ENCODE measurements at regions not wholly inside any gene's neighbourhood (a gene's known extent, or its start where the extent isn't known, plus 50 kb on each side); places are given as distances from the start of the nearest gene placed in this dataset.

DNA sequence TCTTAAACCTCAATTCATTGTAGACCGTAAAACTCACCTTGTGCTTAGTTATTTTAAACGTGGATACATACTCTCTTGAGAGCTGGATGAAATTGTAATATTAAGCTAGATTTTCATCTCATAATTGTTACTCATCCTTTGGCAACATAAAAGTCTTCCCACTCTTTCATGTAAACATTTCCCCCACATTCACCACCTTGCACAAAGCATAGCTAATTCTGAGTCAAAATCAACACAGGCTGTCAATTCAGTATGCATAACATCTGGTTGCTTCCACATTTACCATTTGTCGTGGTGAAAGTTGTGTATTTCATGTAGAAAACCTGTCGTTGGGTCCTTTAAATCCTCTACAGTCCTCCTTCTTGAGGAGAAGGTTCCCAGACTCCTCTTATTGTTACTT is 524.6 kb downstream of the OTOL1 start:
- DNase-seq, result no peak

- DNase-seq, result no peak
These were observed 526.3 kb downstream of the OTOL1 start for GRCh38 chr3:162022911-162023310.

DNA sequence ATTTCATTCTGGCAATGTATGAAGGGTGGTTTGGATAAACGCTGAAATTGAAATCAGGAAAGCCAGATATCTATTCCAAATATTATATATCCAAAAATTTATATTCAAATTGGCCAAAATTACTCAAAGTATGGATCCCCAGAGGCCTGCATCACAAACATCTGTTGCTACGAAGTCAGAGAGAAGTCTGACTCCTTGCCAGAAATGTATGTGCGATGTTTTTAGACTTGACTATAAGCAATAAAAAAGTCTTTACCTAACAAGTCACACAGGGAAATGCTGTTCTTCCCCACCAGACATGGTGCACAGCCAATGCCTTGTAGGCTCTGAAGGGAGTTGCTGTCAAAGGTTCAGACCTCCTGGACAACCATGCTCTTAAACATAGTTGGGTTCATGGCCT is 533.1 kb downstream of the OTOL1 start:
- no peak for DNase-seq

- no peak for DNase-seq
These were observed 537.8 kb downstream of the OTOL1 start for GRCh38 chr3:162034368-162034767.

DNA sequence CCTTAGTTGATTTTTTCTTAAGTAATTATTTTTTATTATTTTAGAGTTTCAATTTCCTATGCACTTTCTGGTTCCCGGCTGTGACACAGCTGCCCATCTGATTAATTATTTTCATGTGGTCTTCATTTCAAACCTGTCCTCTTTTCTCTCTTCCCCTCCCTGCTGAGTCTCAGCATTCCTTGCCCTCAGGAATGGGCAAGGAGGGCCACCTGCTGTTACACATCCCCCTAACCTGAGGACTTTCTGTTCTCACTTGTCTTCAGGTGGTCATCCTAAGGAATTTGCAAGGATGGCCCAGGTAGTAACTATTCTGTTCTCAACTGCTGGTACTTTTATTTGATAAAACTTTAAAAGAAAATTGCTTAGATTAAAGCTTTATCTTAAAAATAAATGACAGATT is 545.0 kb downstream of the OTOL1 start:
- no peak for DNase-seq

DNA sequence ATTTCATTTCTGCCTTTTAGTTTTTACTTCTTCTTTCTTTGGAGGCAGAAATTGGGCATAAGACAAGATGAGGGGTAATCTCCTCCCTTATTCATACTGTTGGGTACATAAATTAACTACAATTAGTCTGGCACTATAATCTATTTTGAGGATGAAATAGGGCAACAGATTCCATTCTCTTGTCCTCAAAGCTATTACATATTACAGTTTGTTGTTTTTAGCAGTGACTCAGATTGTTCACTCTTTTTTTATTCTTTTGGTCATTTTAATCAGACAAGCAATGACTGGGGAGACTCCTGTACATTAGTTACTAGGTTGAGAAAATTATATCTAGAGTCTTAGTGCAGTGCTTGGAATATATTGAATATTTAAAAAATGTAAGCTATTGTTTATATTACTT is 556.0 kb downstream of the OTOL1 start:
- peak; percentile 74 for DNase-seq

DNA sequence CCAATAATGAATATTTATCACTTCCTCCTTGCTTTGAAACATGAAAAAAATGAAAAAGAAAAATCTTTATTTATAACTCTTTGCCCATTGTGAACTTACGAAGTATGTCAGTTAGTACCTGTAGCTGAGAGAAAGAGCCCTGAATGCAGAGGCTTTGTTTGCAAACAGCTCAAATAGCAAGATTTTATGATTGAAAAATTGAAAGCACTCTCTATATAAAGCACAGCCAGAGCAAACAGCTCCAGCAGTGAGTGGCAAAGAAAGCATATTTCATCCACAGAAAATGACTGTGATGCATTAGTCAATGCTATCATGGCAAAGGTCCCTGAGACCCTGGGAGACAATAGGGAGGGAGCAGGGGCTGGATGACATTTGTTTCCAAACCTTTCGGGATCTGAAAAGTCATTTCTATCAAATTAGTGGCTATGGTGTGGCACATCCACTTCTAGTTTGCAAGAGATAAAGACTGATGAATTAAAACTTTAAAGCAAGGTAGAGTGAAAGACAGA is 576.1 kb downstream of the OTOL1 start:
- DNase-seq, result no peak

- no peak for DNase-seq
These were observed 576.9 kb downstream of the OTOL1 start for GRCh38 chr3:162073422-162073975.

- no peak for DNase-seq
These were observed 580.5 kb downstream of the OTOL1 start for GRCh38 chr3:162077108-162077507.

- no peak for DNase-seq
These were observed 585.9 kb downstream of the OTOL1 start for GRCh38 chr3:162082516-162082915.

- DNase-seq, result no peak
These were observed 590.8 kb downstream of the OTOL1 start for GRCh38 chr3:162087361-162087760.

GRCh38 chr3:162092751-162093150 is 596.1 kb downstream of the OTOL1 start:
- peak; percentile 66 for DNase-seq

DNA sequence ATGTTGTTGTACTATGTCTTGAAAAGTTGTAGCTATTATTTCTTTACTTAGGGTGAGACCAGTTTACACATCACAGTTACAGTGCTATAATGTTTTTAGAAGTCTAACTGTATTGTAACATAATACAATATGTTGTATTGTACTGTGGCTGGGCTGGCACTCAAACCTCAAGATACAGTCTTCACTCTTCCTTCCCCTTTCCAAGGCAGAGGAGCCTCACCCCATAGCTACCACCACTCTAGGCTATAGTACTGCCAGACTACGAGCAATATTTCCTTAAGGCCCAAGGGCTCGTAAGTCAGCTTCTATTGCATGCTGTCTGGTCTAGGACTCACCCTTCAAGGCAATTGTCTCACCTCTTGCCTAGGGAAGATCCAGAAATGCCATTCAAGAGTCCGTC is 597.7 kb downstream of the OTOL1 start:
- peak; percentile 68 for DNase-seq

DNA sequence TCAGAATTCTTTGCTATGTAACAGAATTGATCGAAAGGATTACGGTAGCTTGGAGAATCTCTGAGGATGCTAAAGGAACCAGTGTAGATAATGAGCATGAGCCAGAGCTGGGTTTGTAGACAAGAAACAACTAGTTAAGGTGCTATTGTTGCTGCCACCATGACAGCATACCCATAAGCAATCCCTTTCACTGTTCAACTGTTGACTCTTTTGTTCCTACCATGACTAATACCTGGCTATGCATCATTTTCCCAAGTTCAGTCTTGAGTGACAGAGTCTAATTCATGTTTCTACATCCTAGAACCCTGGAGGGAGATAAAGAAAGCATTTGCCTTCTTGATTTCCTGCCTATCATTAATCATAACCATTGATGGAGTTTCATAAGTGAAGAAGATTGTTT is 600.3 kb downstream of the OTOL1 start:
- DNase-seq, result no peak

DNA sequence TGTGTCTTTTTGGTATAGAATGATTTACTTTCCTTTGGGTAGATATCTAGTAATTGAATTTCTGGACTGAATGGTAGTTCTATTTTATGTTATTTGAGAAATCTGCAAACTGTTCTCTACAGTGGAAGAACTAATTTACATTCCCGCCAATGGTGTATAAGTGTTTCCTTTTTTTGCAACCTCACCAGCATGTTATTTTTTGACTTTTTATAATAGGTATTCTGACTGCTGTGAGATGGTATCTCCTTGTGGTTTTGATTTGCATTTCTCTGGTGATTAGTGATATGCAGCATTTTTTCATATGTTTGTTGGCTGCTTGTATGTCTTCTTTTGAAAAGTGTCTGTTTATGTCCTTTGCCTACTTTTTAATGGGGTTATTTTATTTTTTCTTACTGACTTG is 607.2 kb downstream of the OTOL1 start:
- no peak for DNase-seq

GRCh38 chr3:162111861-162112260 is 615.3 kb downstream of the OTOL1 start:
- no peak for DNase-seq

DNA sequence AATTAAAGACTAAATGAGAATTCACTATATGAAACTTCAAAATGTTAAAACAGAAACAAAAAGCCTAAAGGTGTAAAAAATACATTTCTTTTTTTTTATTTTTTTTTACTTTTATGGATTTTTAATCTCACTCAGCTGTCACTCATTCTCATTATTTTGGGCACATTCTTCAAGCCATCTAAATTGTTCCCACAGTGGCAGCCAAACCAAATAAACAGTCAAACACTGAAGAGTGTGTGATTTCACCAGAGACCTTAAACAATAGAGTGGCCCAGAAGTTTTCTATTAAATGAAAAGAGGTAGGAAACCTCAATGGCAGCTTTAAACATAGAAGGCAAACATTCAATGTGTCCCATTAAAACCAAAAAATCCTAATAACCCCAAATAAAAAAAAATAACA is 616.1 kb downstream of the OTOL1 start:
- no peak for DNase-seq

GRCh38 chr3:162117961-162118360 is 621.4 kb downstream of the OTOL1 start:
- no peak for DNase-seq

DNA sequence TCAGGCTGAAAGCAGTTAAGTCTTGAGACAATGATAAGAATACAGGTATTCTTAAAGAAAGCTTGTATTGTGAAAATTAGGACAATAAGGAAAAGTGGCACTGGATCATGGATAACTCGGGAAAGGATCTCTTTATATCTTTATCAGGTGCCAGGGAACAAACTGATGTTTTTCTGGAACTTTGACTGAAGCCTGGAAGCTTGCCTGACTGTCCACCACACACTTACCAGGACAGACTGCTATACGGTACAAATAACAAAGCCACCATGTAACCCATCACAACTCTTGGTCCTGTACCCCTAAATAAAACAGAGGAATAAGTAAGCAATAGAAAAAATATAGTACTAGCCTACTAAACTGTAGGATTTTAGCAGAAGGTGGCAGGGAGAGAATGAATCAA is 623.0 kb downstream of the OTOL1 start:
- DNase-seq, result no peak

DNA sequence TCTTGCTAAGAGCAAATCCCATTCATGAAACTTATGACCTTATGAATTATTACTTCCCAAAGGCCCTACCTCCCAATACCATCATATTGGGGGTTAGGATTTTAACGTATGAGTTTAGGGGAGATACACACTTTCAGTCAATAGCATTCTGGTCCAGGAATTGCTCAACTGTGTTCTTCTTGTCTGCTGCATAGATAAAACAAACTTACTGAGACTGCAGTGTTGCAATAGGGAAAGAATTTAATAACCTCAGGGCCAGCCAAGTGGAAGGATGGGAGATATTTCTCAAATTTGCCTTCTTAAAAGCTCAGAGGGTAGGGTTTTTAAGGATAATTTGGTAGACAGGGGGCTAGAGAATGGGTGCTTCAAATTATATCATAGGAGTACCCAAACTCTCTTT is 625.8 kb downstream of the OTOL1 start:
- DNase-seq, result no peak

DNA sequence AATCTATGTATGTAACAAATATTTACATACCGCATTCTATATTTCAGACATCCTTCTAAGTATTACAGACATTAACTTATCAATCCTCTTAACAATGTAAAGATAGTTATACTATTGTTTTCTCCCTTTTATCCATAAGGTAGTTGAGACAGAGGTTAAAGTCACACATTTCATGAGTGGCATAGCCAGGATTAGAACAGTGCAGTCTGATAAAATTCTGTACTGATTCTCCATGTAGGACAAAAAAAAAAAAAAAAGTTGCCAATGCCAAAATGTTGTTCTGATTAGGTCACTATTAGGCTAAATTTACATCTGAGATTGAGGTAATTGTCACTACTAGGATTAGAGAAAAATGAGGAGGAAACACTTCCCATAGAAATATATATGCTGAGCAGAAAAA is 629.2 kb downstream of the OTOL1 start:
- no peak for DNase-seq

- no peak for DNase-seq
These were observed 634.0 kb downstream of the OTOL1 start for GRCh38 chr3:162130582-162130981.

GRCh38 chr3:162132981-162133380 is 636.4 kb downstream of the OTOL1 start:
- no peak for DNase-seq

GRCh38 chr3:162134571-162134970 is 638.0 kb downstream of the OTOL1 start:
- peak; percentile 96 for DNase-seq

GRCh38 chr3:162136136-162136535 is 639.5 kb downstream of the OTOL1 start:
- DNase-seq, result no peak

DNA sequence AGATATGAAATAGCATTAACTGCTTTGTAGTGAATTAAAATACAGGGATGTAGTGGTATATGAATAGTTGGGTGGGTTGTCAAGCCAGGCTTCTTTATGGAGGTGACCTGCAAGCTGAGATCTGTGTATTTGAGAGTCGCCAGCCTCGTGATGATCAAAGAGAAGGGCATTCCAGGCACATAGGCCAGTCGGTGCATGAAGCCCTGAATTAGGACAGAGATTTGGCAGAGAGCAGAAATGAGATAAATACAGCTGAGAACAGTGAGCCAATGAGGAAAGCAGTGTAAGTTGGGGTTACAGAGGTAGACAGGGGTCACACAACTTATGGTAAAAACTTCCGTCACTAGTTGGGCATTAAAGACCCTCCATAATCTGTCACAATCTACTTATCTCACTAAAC is 641.9 kb downstream of the OTOL1 start:
- no peak for DNase-seq

Data from MV-4-11 (cell line).